Body of pancreas (tissue), 4 donors: ENCODE measurements at regions not wholly inside any gene's neighbourhood (a gene's known extent, or its start where the extent isn't known, plus 50 kb on each side); places are given as distances from the start of the nearest gene placed in this dataset.

Experiments used
- ATAC-seq: fragments of 150-250 bp; one replicate; pipeline ENCODE4 v1.9.1; 2016
- DNase-seq, 4 donors: peaks; one replicate each; pipeline ENCODE4 v3.0.0-alpha.2; 2019
- H3K27ac ChIP-seq, 4 donors: fragments of 200-600 bp; sonication (generic); 1 replicate in 3 of 4; 2 replicates in 1 of 4; pipeline versions ENCODE4 v1.5.1 to v1.6.1; 2016 to 2019; ENCODE audit warnings: mild to moderate bottlenecking in 1 of 4, mixed read lengths in 1 of 4, moderate library complexity in 1 of 4
- H3K27me3 ChIP-seq, 2 donors: fragments of 200-600 bp; sonication (generic); one replicate each; pipeline ENCODE4 v1.6.0; 2016; ENCODE audit warnings: mild to moderate bottlenecking in 1 of 2
- H3K36me3 ChIP-seq, 2 donors: fragments of 200-600 bp; sonication (generic); replicated peaks in 1 of 2; 2 replicates each; pipeline ENCODE4 v1.5.1; 2016; ENCODE audit warnings: low read depth in 2 of 2; ENCODE audit not compliant: insufficient read depth in 1 of 2
- H3K4me1 ChIP-seq: fragments of 200-600 bp; sonication (generic); one replicate; pipeline ENCODE4 v1.6.0; 2016
- H3K4me3 ChIP-seq, 2 donors: fragments of 200-600 bp; sonication (generic); 1 replicate in 1 of 2; 2 replicates in 1 of 2; pipeline ENCODE4 v1.5.1; 2016 to 2019
- H3K9me3 ChIP-seq, 3 donors: fragments of 200-600 bp; sonication (generic); 1 replicate in 2 of 3; 2 replicates in 1 of 3; pipeline ENCODE4 v1.5.1; 2016
- CTCF ChIP-seq, 7 experiments: fragments of 450-650 bp in 4 of 7; fragments of 200-600 bp in 3 of 7; sonication (generic) in 3 of 7; IDR thresholded peaks; one replicate each; pipeline ENCODE4 v1.5.1; 2016 to 2019; ENCODE audit warnings: antibody characterized with exemption in 7 of 7
- POLR2A ChIP-seq, 3 donors: fragments of 450-650 bp; IDR thresholded peaks; one replicate each; pipeline ENCODE4 v1.6.1; 2016; ENCODE audit warnings: antibody characterized with exemption in 3 of 3, mild to moderate bottlenecking in 2 of 3
- WGBS, 2 donors: methylation state at CpG; one replicate each; pipeline ENCODE4 v1.1.5; 2017; 5-methylcytosine and 5-hydroxymethylcytosine counted together
- intact Hi-C: fragments of 100-400 bp; cut with DNase I; formaldehyde crosslinking; loops from one replicate; pipeline ENCODE4 v1.15.1; 2023

DNA sequence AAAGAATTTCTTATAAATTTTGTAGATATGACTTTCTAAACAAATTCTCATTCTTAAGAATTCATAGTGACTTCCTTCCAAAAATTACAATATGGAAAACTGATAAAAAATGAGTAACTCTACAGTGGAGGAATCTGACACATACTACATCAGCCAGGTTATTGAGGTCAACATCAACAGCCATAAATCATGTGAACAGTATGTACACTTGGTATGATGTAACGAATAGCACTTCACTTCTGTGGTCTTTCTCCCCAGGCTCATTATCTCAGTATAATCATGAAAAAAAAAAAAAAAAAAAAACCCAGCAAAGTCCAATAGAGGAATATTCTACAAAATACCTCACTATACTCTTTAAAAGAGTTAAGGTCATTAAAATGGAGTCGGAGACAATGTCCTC, 111.2 kb upstream of the SUCLG2 start:
- ATAC-seq (no peak), DNase-seq (no peak)
- Histone ChIP-seq H3K4me3 (no peak overlapping the region), H3K9me3 (peaks cover 0 to 6% (median 0%) of the 10 kb centered on the region in 3 donors), H3K4me1 (no peaks in the 10 kb centered on the region), H3K27me3 (no peaks in the 10 kb centered on the region), H3K27ac (no peak overlapping the region), H3K36me3 (no peaks in the 10 kb centered on the region)
- intact Hi-C loops, result no loop called here
- TF ChIP-seq CTCF (IDR thresholded peaks at IDR 0.05) (no peak), POLR2A (IDR thresholded peaks at IDR 0.05) (no peak)
- 55 to 80% methylated on average over 2 of the region's 2 CpGs for WGBS, 2 donors

DNA sequence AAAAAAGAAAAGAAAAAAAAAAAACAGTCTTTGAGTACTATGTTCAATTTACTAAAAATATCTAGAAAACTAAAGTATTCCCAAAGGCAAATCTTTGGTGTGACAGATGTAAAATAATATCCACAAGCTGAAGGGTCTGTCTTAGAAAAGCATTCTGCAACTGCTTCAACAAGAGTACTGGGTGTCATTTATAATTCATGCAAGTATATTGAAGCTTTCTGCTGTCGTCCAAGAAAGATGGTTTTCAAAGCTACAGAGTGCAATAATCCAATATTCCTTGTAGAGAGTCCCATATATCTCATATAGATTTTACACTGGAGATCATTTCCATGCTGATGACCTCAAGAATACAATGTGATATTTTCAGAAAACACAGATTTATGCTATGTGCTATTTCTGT, 90.9 kb upstream of the SUCLG2 start:
- no peaks in the 10 kb centered on the region for H3K27me3 ChIP-seq
- no peak for ATAC-seq
- H3K4me1 ChIP-seq, result no peaks in the 10 kb centered on the region
- DNase-seq, result no peak
- H3K9me3 ChIP-seq, result no peaks in the 10 kb centered on the region
- WGBS, 2 donors, result 88 to 96% methylated on average over 1 of the region's 1 CpG
- intact Hi-C loops, result no loop called here
- peaks cover 0 to 3% of the 10 kb centered on the region in 2 donors for H3K36me3 ChIP-seq
- TF ChIP-seq CTCF (IDR thresholded peaks at IDR 0.05) (no peak), POLR2A (IDR thresholded peaks at IDR 0.05) (no peak)
- H3K27ac ChIP-seq, result no peak overlapping the region
- H3K4me3 ChIP-seq, result no peak overlapping the region

GRCh38 chr3:67744699-67745098, 90.3 kb upstream of the SUCLG2 start:
- no peak overlapping the region for H3K27ac ChIP-seq
- TF ChIP-seq CTCF (IDR thresholded peaks at IDR 0.05) (no peak), POLR2A (IDR thresholded peaks at IDR 0.05) (no peak)
- ATAC-seq, result no peak
- H3K36me3 ChIP-seq, result peaks cover 0 to 3% of the 10 kb centered on the region in 2 donors
- intact Hi-C loops, result no loop called here
- H3K4me1 ChIP-seq, result no peaks in the 10 kb centered on the region
- no peaks in the 10 kb centered on the region for H3K27me3 ChIP-seq
- DNase-seq, result no peak
- no peak overlapping the region for H3K4me3 ChIP-seq
- no peaks in the 10 kb centered on the region for H3K9me3 ChIP-seq

GRCh38 chr3:67739851-67740250, 85.4 kb upstream of the SUCLG2 start:
- Histone ChIP-seq H3K9me3 (no peaks in the 10 kb centered on the region), H3K4me1 (no peaks in the 10 kb centered on the region), H3K36me3 (peaks cover 0 to 3% of the 10 kb centered on the region in 2 donors), H3K27ac (no peak overlapping the region), H3K27me3 (no peaks in the 10 kb centered on the region), H3K4me3 (no peak overlapping the region)
- intact Hi-C loops, result no loop called here
- DNase-seq, result no peak
- TF ChIP-seq POLR2A (IDR thresholded peaks at IDR 0.05) (no peak), CTCF (IDR thresholded peaks at IDR 0.05) (no peak)
- no peak for ATAC-seq

GRCh38 chr3:67737906-67738865, 83.8 kb upstream of the SUCLG2 start:
- no peak for ATAC-seq
- no peaks in the 10 kb centered on the region for H3K9me3 ChIP-seq
- 88 to 93% methylated on average over 9 of the region's 9 CpGs for WGBS, 2 donors

More at GRCh38 chr3:67737906-67738865, 83.8 kb upstream of the SUCLG2 start:
- H3K4me1 ChIP-seq, result no peaks in the 10 kb centered on the region
- H3K27me3 ChIP-seq, result no peaks in the 10 kb centered on the region
- no peaks in the 10 kb centered on the region for H3K36me3 ChIP-seq
- intact Hi-C loops, result no loop called here
- TF ChIP-seq CTCF (IDR thresholded peaks at IDR 0.05), result no peak
- TF ChIP-seq POLR2A (IDR thresholded peaks at IDR 0.05), result no peak
- H3K27ac ChIP-seq, result no peak overlapping the region
- no peak overlapping the region for H3K4me3 ChIP-seq
- DNase-seq, result no peak
